ENCODE measurements at regions not wholly inside any gene's neighbourhood (a gene's known extent, or its start where the extent isn't known, plus 50 kb on each side); places are given as distances from the start of the nearest gene placed in this dataset.

DNA sequence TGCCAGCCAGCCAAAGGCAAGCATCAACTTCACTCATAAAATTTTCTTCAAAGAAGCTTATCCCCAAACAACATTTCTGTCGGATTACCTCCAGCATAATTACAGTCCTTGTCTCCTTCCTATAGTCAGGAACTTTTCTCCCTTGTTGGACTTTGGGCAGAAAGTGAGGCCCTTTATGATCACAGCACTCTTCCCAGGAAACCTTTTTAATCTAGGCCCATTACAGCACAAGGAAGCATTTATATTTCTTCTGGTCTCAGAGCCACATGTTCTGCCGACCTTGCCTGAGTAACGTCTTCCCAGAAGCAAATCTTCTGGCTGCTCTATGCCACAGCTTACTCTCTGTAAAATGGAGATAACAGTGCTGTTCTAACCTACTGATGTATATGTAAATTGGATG, 437.2 kb upstream of the SLC35B3 start:
- WGBS (ENCODE audit: insufficient coverage), result 100% methylated on average over 1 of the region's 3 CpGs
- ChIA-PET POLR2A (no interaction called here), CTCF (no interaction called here)
- Histone ChIP-seq H3K36me3 (ENCODE audit: control insufficient read depth in 2 of 2, extremely low read depth in 1 of 2, insufficient read depth in 1 of 2, low read length in 1 of 2) (no peaks in the 10 kb centered on the region), H3K9me3 (no peaks in the 10 kb centered on the region), H3K4me3 (ENCODE audit: control insufficient read depth in 1 of 2, extremely low read depth in 1 of 2, low read length in 1 of 2) (no peak overlapping the region), H3K27ac (ENCODE audit: low read length) (no peak overlapping the region), H3K27me3 (replicated peaks in 1 of 2; ENCODE audit: control insufficient read depth in 2 of 2, extremely low read depth in 1 of 2, insufficient read depth in 2 of 2, low read length in 1 of 2) (no peaks in the 10 kb centered on the region), H3K4me1 (ENCODE audit: control insufficient read depth in 1 of 2, extremely low read depth in 1 of 2, insufficient read depth in 2 of 2, low read length in 2 of 2) (no peaks in the 10 kb centered on the region)
- Mint-ChIP-seq H3K4me3 (no peak overlapping the region), H3K36me3 (no peaks in the 10 kb centered on the region), H3K27me3 (no peaks in the 10 kb centered on the region), H3K4me1 (no peaks in the 10 kb centered on the region), H3K9me3 (no peaks in the 10 kb centered on the region), H3K27ac (no peak overlapping the region)
- DNase-seq (no peak), ATAC-seq (replicated peaks in 1 of 4) (no peak)

GRCh38 chr6:8865451-8865850, 430.1 kb upstream of the SLC35B3 start:
- POLR2A ChIA-PET, result no interaction called here
- CTCF ChIA-PET, result no interaction called here
- no peaks in the 10 kb centered on the region for H3K9me3 Mint-ChIP-seq
- H3K27ac Mint-ChIP-seq, result no peak overlapping the region
- Histone ChIP-seq H3K27ac (ENCODE audit: low read length) (no peak overlapping the region), H3K9me3 (no peaks in the 10 kb centered on the region), H3K36me3 (ENCODE audit: control insufficient read depth in 2 of 2, extremely low read depth in 1 of 2, insufficient read depth in 1 of 2, low read length in 1 of 2) (no peaks in the 10 kb centered on the region), H3K4me1 (ENCODE audit: control insufficient read depth in 1 of 2, extremely low read depth in 1 of 2, insufficient read depth in 2 of 2, low read length in 2 of 2) (no peaks in the 10 kb centered on the region), H3K4me3 (ENCODE audit: control insufficient read depth in 1 of 2, extremely low read depth in 1 of 2, low read length in 1 of 2) (no peak overlapping the region), H3K27me3 (replicated peaks in 1 of 2; ENCODE audit: control insufficient read depth in 2 of 2, extremely low read depth in 1 of 2, insufficient read depth in 2 of 2, low read length in 1 of 2) (no peaks in the 10 kb centered on the region)
- no peaks in the 10 kb centered on the region for H3K4me1 Mint-ChIP-seq
- DNase-seq, result no peak
- H3K36me3 Mint-ChIP-seq, result no peaks in the 10 kb centered on the region
- WGBS (ENCODE audit: insufficient coverage), result 53% methylated on average over 2 of the region's 3 CpGs
- no peaks in the 10 kb centered on the region for H3K27me3 Mint-ChIP-seq
- no peak for ATAC-seq (replicated peaks in 1 of 4)
- H3K4me3 Mint-ChIP-seq, result no peak overlapping the region

DNA sequence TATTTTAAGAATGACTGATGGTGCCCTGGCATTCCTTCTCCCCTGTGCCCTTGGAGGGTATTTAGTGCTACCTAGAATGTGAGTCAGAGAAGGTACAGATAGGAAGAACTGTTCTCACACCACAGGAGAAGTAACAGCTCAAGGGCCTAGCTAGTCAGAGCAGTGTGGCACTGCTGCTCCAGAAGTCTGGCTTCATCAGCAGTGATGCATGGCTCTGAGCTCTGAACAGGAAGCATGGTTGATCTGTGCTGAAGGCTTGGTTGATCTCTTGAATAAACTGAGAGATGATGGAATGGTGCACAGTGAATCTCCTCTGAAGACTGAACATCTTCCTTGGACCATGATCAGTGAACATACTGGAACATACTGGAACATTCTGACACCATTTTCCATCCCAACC, 425.3 kb upstream of the SLC35B3 start:
- no peaks in the 10 kb centered on the region for H3K4me1 ChIP-seq (ENCODE audit: control insufficient read depth in 1 of 2, extremely low read depth in 1 of 2, insufficient read depth in 2 of 2, low read length in 2 of 2)
- H3K4me3 Mint-ChIP-seq, result no peak overlapping the region
- no peaks in the 10 kb centered on the region for H3K27me3 ChIP-seq (replicated peaks in 1 of 2; ENCODE audit: control insufficient read depth in 2 of 2, extremely low read depth in 1 of 2, insufficient read depth in 2 of 2, low read length in 1 of 2)
- H3K9me3 Mint-ChIP-seq, result peaks cover 0 to 3% (median 0%) of the 10 kb centered on the region in 3 donors
- DNase-seq, result no peak
- CTCF ChIA-PET, result no interaction called here
- H3K36me3 Mint-ChIP-seq, result no peaks in the 10 kb centered on the region
- POLR2A ChIA-PET, result no interaction called here
- H3K27ac Mint-ChIP-seq, result no peak overlapping the region
- no peak overlapping the region for H3K27ac ChIP-seq (ENCODE audit: low read length)
- no peaks in the 10 kb centered on the region for H3K4me1 Mint-ChIP-seq
- ATAC-seq (replicated peaks in 1 of 4), result no peak
- no peaks in the 10 kb centered on the region for H3K36me3 ChIP-seq (ENCODE audit: control insufficient read depth in 2 of 2, extremely low read depth in 1 of 2, insufficient read depth in 1 of 2, low read length in 1 of 2)
- no peak overlapping the region for H3K4me3 ChIP-seq (ENCODE audit: control insufficient read depth in 1 of 2, extremely low read depth in 1 of 2, low read length in 1 of 2)
- no peaks in the 10 kb centered on the region for H3K27me3 Mint-ChIP-seq
- no peaks in the 10 kb centered on the region for H3K9me3 ChIP-seq

- H3K9me3 Mint-ChIP-seq, result peaks cover 0 to 3% (median 0%) of the 10 kb centered on the region in 3 donors
- H3K36me3 Mint-ChIP-seq, result no peaks in the 10 kb centered on the region
- DNase-seq, result no peak
- Histone ChIP-seq H3K4me3 (ENCODE audit: control insufficient read depth in 1 of 2, extremely low read depth in 1 of 2, low read length in 1 of 2) (no peak overlapping the region), H3K36me3 (ENCODE audit: control insufficient read depth in 2 of 2, extremely low read depth in 1 of 2, insufficient read depth in 1 of 2, low read length in 1 of 2) (no peaks in the 10 kb centered on the region), H3K9me3 (no peaks in the 10 kb centered on the region), H3K4me1 (ENCODE audit: control insufficient read depth in 1 of 2, extremely low read depth in 1 of 2, insufficient read depth in 2 of 2, low read length in 2 of 2) (no peaks in the 10 kb centered on the region), H3K27ac (ENCODE audit: low read length) (no peak overlapping the region), H3K27me3 (replicated peaks in 1 of 2; ENCODE audit: control insufficient read depth in 2 of 2, extremely low read depth in 1 of 2, insufficient read depth in 2 of 2, low read length in 1 of 2) (no peaks in the 10 kb centered on the region)
- H3K4me1 Mint-ChIP-seq, result no peaks in the 10 kb centered on the region
- ChIA-PET CTCF (no interaction called here), POLR2A (no interaction called here)
- no peak overlapping the region for H3K27ac Mint-ChIP-seq
- no CpG with 5 or more reads among the region's 3 CpGs for WGBS (ENCODE audit: insufficient coverage)
- no peaks in the 10 kb centered on the region for H3K27me3 Mint-ChIP-seq
- no peak for ATAC-seq (replicated peaks in 1 of 4)
- no peak overlapping the region for H3K4me3 Mint-ChIP-seq
Measured at GRCh38 chr6:8859501-8859900, 424.2 kb upstream of the SLC35B3 start.

- ATAC-seq (replicated peaks in 1 of 4) (no peak), DNase-seq (no peak)
- Histone ChIP-seq H3K27ac (ENCODE audit: low read length) (no peak overlapping the region), H3K4me1 (ENCODE audit: control insufficient read depth in 1 of 2, extremely low read depth in 1 of 2, insufficient read depth in 2 of 2, low read length in 2 of 2) (no peaks in the 10 kb centered on the region), H3K4me3 (ENCODE audit: control insufficient read depth in 1 of 2, extremely low read depth in 1 of 2, low read length in 1 of 2) (no peak overlapping the region), H3K36me3 (ENCODE audit: control insufficient read depth in 2 of 2, extremely low read depth in 1 of 2, insufficient read depth in 1 of 2, low read length in 1 of 2) (no peaks in the 10 kb centered on the region), H3K27me3 (replicated peaks in 1 of 2; ENCODE audit: control insufficient read depth in 2 of 2, extremely low read depth in 1 of 2, insufficient read depth in 2 of 2, low read length in 1 of 2) (no peaks in the 10 kb centered on the region), H3K9me3 (no peaks in the 10 kb centered on the region)
- H3K9me3 Mint-ChIP-seq, result peaks cover 0 to 4% (median 3%) of the 10 kb centered on the region in 3 donors
- H3K4me1 Mint-ChIP-seq, result no peaks in the 10 kb centered on the region
- ChIA-PET POLR2A (interaction anchor here in 1 of 2 donors (0.6 kb wide), 1 partner anchor 18 kb away, joined by 6 read pairs; no protein-coding TSS in a partner anchor), CTCF (no interaction called here)
- no CpG with 5 or more reads among the region's 4 CpGs for WGBS (ENCODE audit: insufficient coverage)
- H3K27me3 Mint-ChIP-seq, result peaks cover 0 to 3% of the 10 kb centered on the region in 2 donors
- H3K27ac Mint-ChIP-seq, result no peak overlapping the region
- H3K4me3 Mint-ChIP-seq, result no peak overlapping the region
- H3K36me3 Mint-ChIP-seq, result no peaks in the 10 kb centered on the region
Measured at GRCh38 chr6:8858854-8859331, 423.5 kb upstream of the SLC35B3 start.

- CTCF ChIA-PET, result no interaction called here
- Mint-ChIP-seq H3K36me3 (no peaks in the 10 kb centered on the region), H3K9me3 (peaks cover 0 to 5% (median 4%) of the 10 kb centered on the region in 3 donors)
Measured at GRCh38 chr6:8857160-8857559, 421.8 kb upstream of the SLC35B3 start.

DNA sequence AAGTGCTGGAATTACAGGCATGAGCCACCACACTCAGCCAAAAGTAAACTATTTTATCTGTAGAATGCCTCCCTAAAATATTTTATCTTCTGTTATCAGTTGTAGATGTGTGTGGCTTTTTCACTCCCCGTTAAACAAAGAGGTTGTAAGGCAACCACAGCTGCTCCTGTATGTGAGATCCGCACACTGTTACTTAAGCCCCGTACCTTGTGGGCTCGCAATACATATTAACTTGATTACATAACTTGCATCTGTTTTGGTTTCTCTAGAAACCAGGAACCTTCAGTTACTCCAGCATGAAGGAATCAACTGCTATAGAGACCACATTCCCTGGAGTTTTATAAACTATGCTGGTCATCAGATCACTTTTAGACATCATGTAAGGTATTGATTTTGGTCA, 420.1 kb upstream of the SLC35B3 start:
- H3K27ac Mint-ChIP-seq, result no peak overlapping the region

More at GRCh38 chr6:8857160-8857559, 421.8 kb upstream of the SLC35B3 start:
- Histone ChIP-seq H3K27ac (ENCODE audit: low read length) (no peak overlapping the region), H3K36me3 (ENCODE audit: control insufficient read depth in 2 of 2, extremely low read depth in 1 of 2, insufficient read depth in 1 of 2, low read length in 1 of 2) (no peaks in the 10 kb centered on the region), H3K27me3 (replicated peaks in 1 of 2; ENCODE audit: control insufficient read depth in 2 of 2, extremely low read depth in 1 of 2, insufficient read depth in 2 of 2, low read length in 1 of 2) (no peaks in the 10 kb centered on the region), H3K9me3 (no peaks in the 10 kb centered on the region), H3K4me1 (ENCODE audit: control insufficient read depth in 1 of 2, extremely low read depth in 1 of 2, insufficient read depth in 2 of 2, low read length in 2 of 2) (no peaks in the 10 kb centered on the region), H3K4me3 (ENCODE audit: control insufficient read depth in 1 of 2, extremely low read depth in 1 of 2, low read length in 1 of 2) (no peak overlapping the region)
- Mint-ChIP-seq H3K4me3 (no peak overlapping the region), H3K4me1 (no peaks in the 10 kb centered on the region), H3K27me3 (peaks cover 0 to 7% of the 10 kb centered on the region in 2 donors), H3K27ac (no peak overlapping the region)
- POLR2A ChIA-PET, result no interaction called here
- ATAC-seq (replicated peaks in 1 of 4), result no peak
- DNase-seq, result no peak
- no CpG with 5 or more reads among the region's 2 CpGs for WGBS (ENCODE audit: insufficient coverage)

More for the DNA sequence above, 420.1 kb upstream of the SLC35B3 start:
- DNase-seq (no peak), ATAC-seq (replicated peaks in 1 of 4) (no peak)
- Histone ChIP-seq H3K27me3 (replicated peaks in 1 of 2; ENCODE audit: control insufficient read depth in 2 of 2, extremely low read depth in 1 of 2, insufficient read depth in 2 of 2, low read length in 1 of 2) (no peaks in the 10 kb centered on the region), H3K4me1 (ENCODE audit: control insufficient read depth in 1 of 2, extremely low read depth in 1 of 2, insufficient read depth in 2 of 2, low read length in 2 of 2) (no peaks in the 10 kb centered on the region), H3K4me3 (ENCODE audit: control insufficient read depth in 1 of 2, extremely low read depth in 1 of 2, low read length in 1 of 2) (no peak overlapping the region), H3K27ac (ENCODE audit: low read length) (no peak overlapping the region), H3K9me3 (no peaks in the 10 kb centered on the region), H3K36me3 (ENCODE audit: control insufficient read depth in 2 of 2, extremely low read depth in 1 of 2, insufficient read depth in 1 of 2, low read length in 1 of 2) (no peaks in the 10 kb centered on the region)
- no peak overlapping the region for H3K4me3 Mint-ChIP-seq
- ChIA-PET CTCF (interaction anchor here in 1 of 2 donors (0.6 kb wide), 1 partner anchor 28 kb away, joined by 4 read pairs; no protein-coding TSS in a partner anchor), POLR2A (no interaction called here)
- no peaks in the 10 kb centered on the region for H3K36me3 Mint-ChIP-seq
- H3K9me3 Mint-ChIP-seq, result peaks cover 0 to 9% (median 8%) of the 10 kb centered on the region in 3 donors
- no peaks in the 10 kb centered on the region for H3K4me1 Mint-ChIP-seq
- 79% methylated on average over 2 of the region's 4 CpGs for WGBS (ENCODE audit: insufficient coverage)
- H3K27me3 Mint-ChIP-seq, result peaks cover 0 to 9% of the 10 kb centered on the region in 2 donors
